OCI-LY1 (cell line): ENCODE measurements at regions not wholly inside any gene's neighbourhood (a gene's known extent, or its start where the extent isn't known, plus 50 kb on each side); places are given as distances from the start of the nearest gene placed in this dataset.

Source experiments
- H2AFZ ChIP-seq: fragments of 200-600 bp; sonication (generic), shearing (Covaris generic); 2 replicates; pipeline ENCODE4 v1.6.0; 2014; ENCODE audit warnings: antibody characterized with exemption, mild to moderate bottlenecking, low read length
- H3F3A ChIP-seq: fragments of 200-600 bp; sonication (generic), shearing (Covaris generic); 2 replicates; pipeline ENCODE4 v1.6.0; 2014; ENCODE audit warnings: mild to moderate bottlenecking, antibody characterized with exemption, low read length, moderate library complexity; ENCODE audit not compliant: insufficient read depth
- H3K27ac ChIP-seq: fragments of 200-600 bp; sonication (generic); 2 replicates; pipeline ENCODE4 v1.5.1; 2014; ENCODE audit warnings: low read length, mixed run types, mild to moderate bottlenecking, low read depth; ENCODE audit not compliant: poor library complexity, severe bottlenecking
- H3K27me3 ChIP-seq: fragments of 200-600 bp; sonication (generic); 2 replicates; pipeline ENCODE4 v1.6.0; 2014; ENCODE audit warnings: antibody characterized with exemption, mild to moderate bottlenecking, low read length, moderate library complexity; ENCODE audit not compliant: insufficient read depth
- H3K36me3 ChIP-seq: fragments of 200-600 bp; sonication (generic); 2 replicates; pipeline ENCODE4 v1.6.1; 2014; ENCODE audit warnings: mild to moderate bottlenecking, antibody characterized with exemption, low read length, moderate library complexity, mixed read lengths; ENCODE audit not compliant: insufficient read depth
- H3K4me1 ChIP-seq: fragments of 200-600 bp; sonication (generic); 2 replicates; pipeline ENCODE4 v1.5.1; 2014; ENCODE audit warnings: mild to moderate bottlenecking, low read length, moderate library complexity; ENCODE audit not compliant: insufficient read depth, severe bottlenecking
- H3K4me2 ChIP-seq: fragments of 200-600 bp; sonication (generic), shearing (Covaris generic); 2 replicates; pipeline ENCODE4 v1.6.1; 2014; ENCODE audit warnings: low read length
- H3K4me3 ChIP-seq: fragments of 200-600 bp; sonication (generic); 2 replicates; pipeline ENCODE4 v1.5.1; 2014; ENCODE audit warnings: low read length, low read depth, mild to moderate bottlenecking, mixed read lengths; ENCODE audit not compliant: poor library complexity, severe bottlenecking
- H3K79me2 ChIP-seq: fragments of 200-600 bp; shearing (Covaris generic); 2 replicates; pipeline ENCODE4 v1.6.1; 2016; ENCODE audit warnings: mixed run types, low read length, mixed read lengths; ENCODE audit not compliant: insufficient read depth
- H3K9ac ChIP-seq: fragments of 200-600 bp; sonication (generic), shearing (Covaris generic); 2 replicates; pipeline ENCODE4 v1.6.1; 2014; ENCODE audit warnings: mild to moderate bottlenecking, low read length, mixed read lengths
- H3K9me2 ChIP-seq: fragments of 200-600 bp; sonication (generic), shearing (Covaris generic); 2 replicates; pipeline ENCODE4 v1.6.1; 2014; ENCODE audit warnings: low read depth, mild to moderate bottlenecking, low read length, mixed read lengths
- H3K9me3 ChIP-seq: fragments of 200-600 bp; shearing (Covaris generic); 2 replicates; pipeline ENCODE4 v1.6.1; 2014; ENCODE audit warnings: low read length, mixed read lengths
- H4K20me1 ChIP-seq: fragments of 200-600 bp; sonication (generic), shearing (Covaris generic); 2 replicates; pipeline ENCODE4 v1.6.0; 2016; ENCODE audit warnings: mild to moderate bottlenecking, low read length; ENCODE audit not compliant: insufficient read depth
- CTCF ChIP-seq: fragments of 200-600 bp; sonication (generic), shearing (Covaris generic); IDR thresholded peaks from 2 replicates; pipeline ENCODE4 v1.5.1; 2017; ENCODE audit warnings: mild to moderate bottlenecking, antibody characterized with exemption, low read length, moderate library complexity, mixed read lengths
- EZH2 ChIP-seq: fragments of 200-600 bp; sonication (generic), shearing (Covaris generic); IDR thresholded peaks from 2 replicates; pipeline ENCODE4 v1.8.0; 2017; ENCODE audit warnings: borderline replicate concordance, mixed run types, mild to moderate bottlenecking, antibody characterized with exemption, low read length, moderate library complexity, mixed read lengths

- H3K4me3 ChIP-seq: no peak overlapping the region
- no peaks in the 10 kb centered on the region for H3K4me1 ChIP-seq
- no peak overlapping the region for H3K27ac ChIP-seq
- H3K27me3 ChIP-seq: no peaks in the 10 kb centered on the region
- H3K9ac ChIP-seq: no peak overlapping the region
- H3K9me3 ChIP-seq: no peaks in the 10 kb centered on the region
- TF ChIP-seq EZH2 (no peak), CTCF (no peak)
- no peaks in the 10 kb centered on the region for H3K79me2 ChIP-seq
- no peaks in the 10 kb centered on the region for H4K20me1 ChIP-seq
- H3K36me3 ChIP-seq: no peaks in the 10 kb centered on the region
- H3K9me2 ChIP-seq: no peaks in the 10 kb centered on the region
- no peak overlapping the region for H3K4me2 ChIP-seq
- H3F3A ChIP-seq: no peaks in the 10 kb centered on the region
- no peak overlapping the region for H2AFZ ChIP-seq
These were observed 607.5 kb downstream of the TOX3 start for GRCh38 chr16:51939378-51939871.

GRCh38 chr16:51938861-51939260 lies 608.1 kb downstream of the TOX3 start:
- Histone ChIP-seq H2AFZ (no peak overlapping the region), H3K4me1 (no peaks in the 10 kb centered on the region)

GRCh38 chr16:51937771-51938170 lies 609.2 kb downstream of the TOX3 start:
- H3K79me2 ChIP-seq: no peaks in the 10 kb centered on the region
- H3F3A ChIP-seq: no peaks in the 10 kb centered on the region
- no peak overlapping the region for H2AFZ ChIP-seq
- H3K27ac ChIP-seq: no peak overlapping the region
- H3K4me1 ChIP-seq: no peaks in the 10 kb centered on the region
- no peak overlapping the region for H3K9ac ChIP-seq
- H3K9me3 ChIP-seq: no peaks in the 10 kb centered on the region
- no peaks in the 10 kb centered on the region for H3K9me2 ChIP-seq
- H3K36me3 ChIP-seq: no peaks in the 10 kb centered on the region
- TF ChIP-seq EZH2 (no peak), CTCF (no peak)
- no peak overlapping the region for H3K4me3 ChIP-seq
- no peaks in the 10 kb centered on the region for H3K27me3 ChIP-seq
- no peaks in the 10 kb centered on the region for H4K20me1 ChIP-seq
- H3K4me2 ChIP-seq: no peak overlapping the region

More at GRCh38 chr16:51938861-51939260, 608.1 kb downstream of the TOX3 start:
- no peaks in the 10 kb centered on the region for H3K9me2 ChIP-seq
- H3K36me3 ChIP-seq: no peaks in the 10 kb centered on the region
- H3K27me3 ChIP-seq: no peaks in the 10 kb centered on the region
- no peak overlapping the region for H3K4me2 ChIP-seq
- H3F3A ChIP-seq: no peaks in the 10 kb centered on the region
- no peak overlapping the region for H3K9ac ChIP-seq
- no peak overlapping the region for H3K27ac ChIP-seq
- no peak overlapping the region for H3K4me3 ChIP-seq
- no peaks in the 10 kb centered on the region for H3K9me3 ChIP-seq
- no peaks in the 10 kb centered on the region for H4K20me1 ChIP-seq
- TF ChIP-seq CTCF (no peak), EZH2 (no peak)
- H3K79me2 ChIP-seq: no peaks in the 10 kb centered on the region
